Tibial nerve (tissue), 3 donors: ENCODE measurements at regions not wholly inside any gene's neighbourhood (a gene's known extent, or its start where the extent isn't known, plus 50 kb on each side); places are given as distances from the start of the nearest gene placed in this dataset.

ENCODE experiments used
- CTCF ChIP-seq, 5 experiments: fragments of 200-600 bp in 3 of 5; fragments of 450-650 bp in 2 of 5; sonication (generic) in 3 of 5; IDR thresholded peaks; one replicate each; pipeline ENCODE4 v1.5.1; 2016 to 2019; ENCODE audit warnings: antibody characterized with exemption in 5 of 5, mild to moderate bottlenecking in 3 of 5, moderate library complexity in 2 of 5
- POLR2A ChIP-seq, 2 donors: fragments of 450-650 bp; IDR thresholded peaks; one replicate each; pipeline ENCODE4 v1.6.1; 2017; ENCODE audit warnings: antibody characterized with exemption in 2 of 2, mild to moderate bottlenecking in 2 of 2, moderate library complexity in 2 of 2

GRCh38 chr14:51520087-51520486 lies 131.6 kb upstream of the FRMD6 start:
- no peak for TF ChIP-seq CTCF (IDR thresholded peaks at IDR 0.05)
- no peak for TF ChIP-seq POLR2A (IDR thresholded peaks at IDR 0.05)
